Body of pancreas (tissue), 4 donors: ENCODE measurements at regions not wholly inside any gene's neighbourhood (a gene's known extent, or its start where the extent isn't known, plus 50 kb on each side); places are given as distances from the start of the nearest gene placed in this dataset.

ENCODE experiments used
- POLR2A ChIP-seq, 3 donors: fragments of 450-650 bp; IDR thresholded peaks; one replicate each; pipeline ENCODE4 v1.6.1; 2016; ENCODE audit warnings: antibody characterized with exemption in 3 of 3, mild to moderate bottlenecking in 2 of 3
- TF ChIP-seq, protein P1 (sequence below), 7 experiments: fragments of 450-650 bp in 4 of 7; fragments of 200-600 bp in 3 of 7; sonication (generic) in 3 of 7; IDR thresholded peaks; one replicate each; pipeline ENCODE4 v1.5.1; 2016 to 2019; ENCODE audit warnings: antibody characterized with exemption in 7 of 7

DNA sequence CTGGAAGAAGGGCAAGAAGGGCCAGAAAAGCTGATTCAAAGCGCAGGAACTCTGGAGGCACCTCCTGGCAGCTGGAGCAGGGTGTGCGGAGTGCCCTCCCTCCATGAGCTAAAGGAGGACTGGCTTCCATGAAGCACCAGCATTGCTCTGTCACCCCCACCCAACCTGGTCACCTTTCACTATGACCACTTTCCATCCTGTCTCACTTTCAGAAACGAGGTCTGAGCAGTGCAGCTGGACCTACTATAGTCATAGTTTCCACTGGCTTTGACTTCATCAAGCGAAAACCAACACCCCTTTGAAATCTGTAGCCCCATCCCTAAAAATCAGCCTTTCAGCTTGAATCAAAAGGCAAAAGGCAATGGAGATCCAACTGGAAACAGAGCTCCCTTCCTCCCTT is 84.8 kb upstream of the CACNA1E start:
- TF ChIP-seq POLR2A (IDR thresholded peaks at IDR 0.05): no peak
- TF ChIP-seq, protein P1, sequence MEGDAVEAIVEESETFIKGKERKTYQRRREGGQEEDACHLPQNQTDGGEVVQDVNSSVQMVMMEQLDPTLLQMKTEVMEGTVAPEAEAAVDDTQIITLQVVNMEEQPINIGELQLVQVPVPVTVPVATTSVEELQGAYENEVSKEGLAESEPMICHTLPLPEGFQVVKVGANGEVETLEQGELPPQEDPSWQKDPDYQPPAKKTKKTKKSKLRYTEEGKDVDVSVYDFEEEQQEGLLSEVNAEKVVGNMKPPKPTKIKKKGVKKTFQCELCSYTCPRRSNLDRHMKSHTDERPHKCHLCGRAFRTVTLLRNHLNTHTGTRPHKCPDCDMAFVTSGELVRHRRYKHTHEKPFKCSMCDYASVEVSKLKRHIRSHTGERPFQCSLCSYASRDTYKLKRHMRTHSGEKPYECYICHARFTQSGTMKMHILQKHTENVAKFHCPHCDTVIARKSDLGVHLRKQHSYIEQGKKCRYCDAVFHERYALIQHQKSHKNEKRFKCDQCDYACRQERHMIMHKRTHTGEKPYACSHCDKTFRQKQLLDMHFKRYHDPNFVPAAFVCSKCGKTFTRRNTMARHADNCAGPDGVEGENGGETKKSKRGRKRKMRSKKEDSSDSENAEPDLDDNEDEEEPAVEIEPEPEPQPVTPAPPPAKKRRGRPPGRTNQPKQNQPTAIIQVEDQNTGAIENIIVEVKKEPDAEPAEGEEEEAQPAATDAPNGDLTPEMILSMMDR (IDR thresholded peaks at IDR 0.05): no peak
